ENCODE measurements at regions not wholly inside any gene's neighbourhood (a gene's known extent, or its start where the extent isn't known, plus 50 kb on each side); places are given as distances from the start of the nearest gene placed in this dataset.

- H3K4me1 Mint-ChIP-seq (ENCODE audit: low read depth) = no peaks in the 10 kb centered on the region
- TF ChIP-seq CTCF (IDR thresholded peaks at IDR 0.05) = no peak
- no peaks in the 10 kb centered on the region; the same call in 1 of the 2 replicates for H3K27me3 Mint-ChIP-seq (ENCODE audit: insufficient read depth)
- no peak overlapping the region for H3K4me3 Mint-ChIP-seq
- H3K36me3 Mint-ChIP-seq (ENCODE audit: low read depth) = no peaks in the 10 kb centered on the region
- DNase-seq = no peak
- peaks cover 45% of the 10 kb centered on the region for H3K9me3 Mint-ChIP-seq
- H3K27ac Mint-ChIP-seq = no peak overlapping the region
These were observed 497.5 kb downstream of the RWDD3 start for GRCh38 chr1:95731466-95731865.

- Mint-ChIP-seq H3K36me3 (ENCODE audit: low read depth) (no peaks in the 10 kb centered on the region), H3K9me3 (peaks cover 53% of the 10 kb centered on the region), H3K4me3 (no peak overlapping the region), H3K4me1 (ENCODE audit: low read depth) (no peaks in the 10 kb centered on the region), H3K27me3 (ENCODE audit: insufficient read depth) (no peaks in the 10 kb centered on the region; the same call in 1 of the 2 replicates), H3K27ac (no peak overlapping the region)
- no peak for DNase-seq
- no peak for TF ChIP-seq CTCF (IDR thresholded peaks at IDR 0.05)
These were observed 499.0 kb downstream of the RWDD3 start for GRCh38 chr1:95733031-95733430.

- H3K9me3 Mint-ChIP-seq = peaks cover 59% of the 10 kb centered on the region
- no peak for DNase-seq
- no peak overlapping the region for H3K27ac Mint-ChIP-seq
- no peak overlapping the region for H3K4me3 Mint-ChIP-seq
- no peak for TF ChIP-seq CTCF (IDR thresholded peaks at IDR 0.05)
- H3K27me3 Mint-ChIP-seq (ENCODE audit: insufficient read depth) = no peaks in the 10 kb centered on the region; the same call in 1 of the 2 replicates
- no peaks in the 10 kb centered on the region for H3K4me1 Mint-ChIP-seq (ENCODE audit: low read depth)
- H3K36me3 Mint-ChIP-seq (ENCODE audit: low read depth) = no peaks in the 10 kb centered on the region
These were observed 499.7 kb downstream of the RWDD3 start for GRCh38 chr1:95733671-95734070.

GRCh38 chr1:95734560-95734959 lies 500.6 kb downstream of the RWDD3 start:
- Mint-ChIP-seq H3K4me3 (no peak overlapping the region), H3K27ac (no peak overlapping the region), H3K36me3 (ENCODE audit: low read depth) (no peaks in the 10 kb centered on the region), H3K4me1 (ENCODE audit: low read depth) (no peaks in the 10 kb centered on the region), H3K27me3 (ENCODE audit: insufficient read depth) (no peaks in the 10 kb centered on the region; the same call in 1 of the 2 replicates), H3K9me3 (peaks cover 60% of the 10 kb centered on the region)
- no peak for TF ChIP-seq CTCF (IDR thresholded peaks at IDR 0.05)
- DNase-seq = no peak

GRCh38 chr1:95742591-95743089 lies 508.6 kb downstream of the RWDD3 start:
- Mint-ChIP-seq H3K27me3 (ENCODE audit: insufficient read depth) (no peaks in the 10 kb centered on the region), H3K4me3 (no peak overlapping the region), H3K36me3 (ENCODE audit: low read depth) (no peaks in the 10 kb centered on the region), H3K9me3 (peaks cover 37% of the 10 kb centered on the region), H3K4me1 (ENCODE audit: low read depth) (no peaks in the 10 kb centered on the region), H3K27ac (no peak overlapping the region)
- TF ChIP-seq CTCF (IDR thresholded peaks at IDR 0.05) = no peak
- DNase-seq = no peak

- H3K4me3 Mint-ChIP-seq = no peak overlapping the region
- peaks cover 28% of the 10 kb centered on the region for H3K9me3 Mint-ChIP-seq
- TF ChIP-seq CTCF (IDR thresholded peaks at IDR 0.05) = no peak
- DNase-seq = no peak
- H3K36me3 Mint-ChIP-seq (ENCODE audit: low read depth) = no peaks in the 10 kb centered on the region
- H3K27ac Mint-ChIP-seq = no peak overlapping the region
- H3K4me1 Mint-ChIP-seq (ENCODE audit: low read depth) = no peaks in the 10 kb centered on the region
- no peaks in the 10 kb centered on the region for H3K27me3 Mint-ChIP-seq (ENCODE audit: insufficient read depth)
These were observed 510.7 kb downstream of the RWDD3 start for GRCh38 chr1:95744731-95745130.
